HG03060 (cell line): ENCODE measurements at regions not wholly inside any gene's neighbourhood (a gene's known extent, or its start where the extent isn't known, plus 50 kb on each side); places are given as distances from the start of the nearest gene placed in this dataset.

Source experiments
- ATAC-seq: cut with Tn5 transposase; IDR thresholded peaks from one replicate; pipeline ENCODE4 v1.9.1; 2021; ENCODE audit warnings: low read depth, moderate number of reproducible peaks; ENCODE audit not compliant: unreplicated experiment

DNA sequence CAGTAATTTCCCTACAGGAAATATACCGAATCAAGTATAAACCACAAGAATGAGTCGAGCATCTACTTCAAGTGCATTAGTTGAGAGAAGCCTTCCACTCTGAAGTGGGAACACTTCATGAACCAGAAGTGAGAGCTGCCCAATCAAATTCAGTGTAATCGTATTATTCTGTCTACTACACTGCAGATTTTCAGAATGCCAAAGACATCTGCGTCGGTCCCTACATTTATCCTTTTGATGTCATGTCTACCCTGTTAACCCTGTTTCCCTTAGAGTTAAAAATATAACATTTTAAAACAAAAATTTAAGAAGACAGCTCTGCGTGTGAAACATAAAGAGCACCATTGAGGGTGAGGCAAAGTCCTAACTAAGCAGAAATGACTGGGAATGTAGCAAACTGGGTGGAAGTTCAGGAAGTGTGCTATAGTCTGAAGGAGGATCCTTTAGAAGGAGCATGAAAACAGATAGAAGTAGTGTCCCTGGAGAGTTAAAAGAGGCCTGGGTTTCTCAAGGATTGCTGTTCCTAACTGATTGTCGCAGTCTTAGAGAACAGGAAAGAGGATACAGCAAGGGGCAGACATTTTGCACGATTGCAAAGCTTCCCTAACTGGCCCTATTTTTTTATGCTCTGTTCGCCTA lies 291.2 kb downstream of the PTPRC start:
- no peak for ATAC-seq

- no peak for ATAC-seq
Observed at GRCh38 chr1:198932351-198932991, 293.6 kb downstream of the PTPRC start.

GRCh38 chr1:198933515-198934222 lies 294.8 kb downstream of the PTPRC start:
- no peak for ATAC-seq

DNA sequence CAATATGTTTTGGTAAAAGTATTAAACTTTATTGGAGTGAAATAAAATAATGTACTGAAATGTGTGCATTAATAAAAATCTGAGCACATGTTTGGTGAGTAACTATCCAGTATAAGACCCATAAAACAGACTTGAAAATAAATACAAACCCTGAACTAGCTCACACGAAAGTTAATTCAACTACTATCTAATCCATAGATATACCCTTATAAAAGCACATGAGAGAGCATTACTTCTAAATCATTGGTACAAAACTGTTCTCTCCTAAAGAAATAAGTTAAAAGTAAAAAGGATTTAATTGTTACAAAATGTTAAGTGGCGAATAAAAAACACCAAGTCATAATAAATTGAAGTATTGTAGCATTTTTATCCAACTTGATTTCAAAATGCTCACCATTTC lies 295.6 kb downstream of the PTPRC start:
- no peak for ATAC-seq

DNA sequence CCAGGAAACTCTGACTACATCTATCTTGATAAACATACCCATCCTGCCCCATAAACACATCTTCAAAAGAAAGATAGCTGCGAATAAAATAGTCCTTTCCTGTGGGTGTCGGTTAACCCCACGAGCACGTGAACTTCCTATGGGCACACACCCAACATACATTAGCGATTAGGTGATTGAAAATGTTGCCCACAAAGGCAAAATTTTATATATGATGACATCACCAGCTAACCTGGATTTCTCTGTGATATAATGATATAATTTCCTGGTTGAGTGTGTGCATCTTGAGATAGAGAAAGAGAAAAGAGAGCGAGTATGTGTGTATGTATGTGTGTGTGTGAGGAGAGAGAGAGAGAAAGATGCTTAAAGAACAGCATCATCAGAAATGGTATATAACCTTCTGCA lies 296.1 kb downstream of the PTPRC start:
- peak; percentile 11 for ATAC-seq

GRCh38 chr1:198935306-198935921 lies 296.6 kb downstream of the PTPRC start:
- peak; percentile 27 for ATAC-seq

DNA sequence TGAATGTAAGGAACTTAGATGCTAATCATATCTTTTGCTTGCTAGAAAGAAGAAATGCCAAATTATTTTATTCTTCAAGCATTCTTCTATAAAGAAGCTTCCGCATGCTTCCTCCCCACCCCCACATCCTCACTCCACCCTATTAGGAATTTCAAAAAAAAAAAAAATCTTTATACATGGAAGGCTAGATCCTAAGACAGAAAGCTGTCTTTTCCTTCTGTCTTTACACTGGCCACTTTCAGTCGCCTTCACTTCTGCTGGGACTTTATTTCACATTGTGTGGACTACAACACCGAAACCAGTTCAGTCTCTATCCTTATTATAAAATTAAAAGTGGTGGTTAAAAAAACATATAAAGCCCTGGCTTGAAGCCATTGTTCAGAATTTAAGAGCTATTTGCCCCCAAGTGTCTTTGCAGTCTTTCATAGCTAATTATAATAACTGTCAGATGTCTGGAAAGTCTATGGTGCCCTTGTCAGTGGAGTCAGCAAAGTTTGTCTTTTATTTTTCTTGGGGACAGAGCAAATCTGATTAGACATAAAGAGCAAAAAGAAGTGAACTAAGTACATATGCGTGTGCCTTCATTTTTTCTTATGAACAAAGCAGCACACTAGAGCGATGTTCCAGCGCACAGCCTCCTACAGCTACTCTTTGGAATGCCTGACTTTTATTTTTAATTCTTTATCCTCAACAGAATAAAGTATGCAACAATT lies 297.7 kb downstream of the PTPRC start:
- ATAC-seq, result no peak

GRCh38 chr1:198937231-198938031 lies 298.6 kb downstream of the PTPRC start:
- ATAC-seq, result peak; percentile 90

DNA sequence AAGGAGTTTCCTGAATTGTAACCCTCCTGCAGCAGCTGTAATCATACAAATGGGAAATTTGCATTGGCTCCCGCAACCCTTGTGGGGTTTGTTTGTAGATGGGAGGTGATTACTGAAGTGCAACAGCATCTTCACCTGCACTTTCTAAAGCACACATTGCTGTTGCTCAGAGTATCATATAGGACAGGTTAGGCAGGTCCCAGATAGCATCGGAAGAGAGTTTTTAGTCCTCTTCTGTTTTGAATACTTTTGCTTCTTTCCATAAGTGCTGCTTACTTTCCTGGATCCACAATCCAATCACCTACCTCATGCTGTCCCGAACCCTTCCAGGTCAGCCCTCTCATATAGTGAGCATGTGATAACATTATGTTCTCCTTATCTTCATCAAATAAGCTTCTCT lies 300.4 kb downstream of the PTPRC start:
- ATAC-seq, result no peak

DNA sequence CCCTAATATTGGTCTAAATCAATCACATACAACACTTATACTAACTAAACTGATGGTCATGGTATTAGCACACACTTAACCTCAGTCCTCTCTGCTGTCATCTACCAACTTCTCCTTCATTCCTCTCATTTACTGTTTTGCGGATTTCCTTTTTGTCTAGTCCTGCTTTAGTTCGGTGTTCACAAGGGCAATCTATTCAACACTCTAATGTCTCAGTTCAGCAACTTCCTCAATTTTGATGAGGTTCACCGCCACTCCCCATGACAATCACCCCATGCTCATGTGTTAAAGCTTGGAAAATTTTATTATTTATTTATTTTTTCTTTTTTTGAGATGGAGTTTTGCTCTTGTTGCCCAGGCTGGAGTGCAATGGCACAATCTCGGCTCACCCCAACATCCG lies 301.1 kb downstream of the PTPRC start:
- no peak for ATAC-seq

- ATAC-seq, result no peak
Observed at GRCh38 chr1:198942466-198942865, 303.6 kb downstream of the PTPRC start.

- ATAC-seq, result no peak
Observed at GRCh38 chr1:198943484-198944187, 304.8 kb downstream of the PTPRC start.

DNA sequence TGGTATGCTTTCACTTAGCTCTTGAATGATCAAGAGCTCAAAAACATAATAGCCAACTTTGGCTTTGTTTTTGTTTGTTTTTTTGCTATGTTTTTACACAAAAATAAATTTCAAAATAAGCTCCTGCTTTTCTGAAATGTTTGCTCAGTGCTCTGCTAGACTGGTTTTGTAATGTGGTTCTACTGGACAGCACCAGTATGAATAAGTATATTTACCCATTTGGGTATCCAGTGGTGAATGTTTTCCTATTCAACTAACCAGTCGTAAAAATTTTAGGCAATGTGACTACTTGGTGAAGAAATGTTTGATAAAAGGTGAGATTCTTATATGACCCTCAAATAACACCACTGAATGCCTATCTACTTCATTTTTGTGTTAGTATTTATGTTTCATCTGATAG lies 308.6 kb downstream of the PTPRC start:
- ATAC-seq, result no peak

DNA sequence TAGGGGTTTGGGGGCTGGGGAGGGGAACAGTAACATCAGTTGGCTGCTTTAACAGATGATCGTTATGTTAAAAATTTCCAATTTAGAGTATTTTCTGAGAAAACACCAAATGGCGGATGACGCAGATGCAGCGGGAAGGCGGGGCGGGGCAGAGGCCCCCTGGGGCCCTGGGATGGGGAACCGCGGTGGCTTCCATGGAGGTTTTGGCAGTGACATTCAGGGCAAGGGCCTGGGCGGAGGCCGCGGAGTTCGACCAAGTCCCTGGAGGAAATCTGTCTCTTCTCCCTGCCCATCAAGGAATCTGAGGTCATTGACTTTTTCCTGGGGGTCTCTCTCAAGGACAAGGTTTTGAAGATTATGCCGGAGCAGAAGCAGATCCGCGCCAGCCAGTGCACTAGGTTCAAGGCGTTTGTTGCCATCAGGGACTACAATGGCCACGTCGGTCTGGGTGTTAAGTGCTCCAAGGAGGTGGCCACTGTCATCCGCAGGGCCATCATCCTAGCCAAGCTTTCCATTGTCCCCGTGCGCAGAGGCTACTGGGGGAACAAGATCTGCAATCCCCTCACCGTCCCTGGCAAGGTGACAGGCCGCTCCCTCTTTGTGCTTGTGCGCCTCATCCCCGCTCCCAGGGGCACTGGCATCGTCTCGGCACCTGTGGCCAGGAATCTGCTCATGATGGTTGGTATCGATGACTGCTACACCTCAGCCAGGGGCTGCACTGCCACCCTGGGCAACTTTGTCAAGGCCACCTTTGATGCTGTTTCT lies 310.2 kb downstream of the PTPRC start:
- ATAC-seq, result no peak

GRCh38 chr1:198950036-198950435 lies 311.2 kb downstream of the PTPRC start:
- no peak for ATAC-seq

DNA sequence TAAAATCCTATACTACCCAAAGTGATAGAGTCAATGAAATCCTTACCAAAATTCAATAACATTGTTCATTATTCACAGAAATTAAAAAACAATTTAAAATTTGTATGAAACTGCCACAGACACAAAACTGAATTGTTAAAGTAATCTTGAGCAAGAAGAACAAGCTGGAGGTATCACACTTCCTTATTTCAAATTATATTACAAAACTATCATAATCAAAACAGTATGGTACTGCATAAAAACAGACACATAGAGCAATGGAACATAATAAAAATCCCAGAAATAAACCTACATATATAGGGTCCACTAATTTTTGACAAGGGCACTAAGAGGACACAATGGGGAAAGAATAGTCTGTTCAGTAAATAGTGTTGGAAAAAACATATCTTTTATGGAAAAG lies 316.2 kb downstream of the PTPRC start:
- no peak for ATAC-seq

- ATAC-seq, result no peak
Observed at GRCh38 chr1:198957044-198957443, 318.2 kb downstream of the PTPRC start.

DNA sequence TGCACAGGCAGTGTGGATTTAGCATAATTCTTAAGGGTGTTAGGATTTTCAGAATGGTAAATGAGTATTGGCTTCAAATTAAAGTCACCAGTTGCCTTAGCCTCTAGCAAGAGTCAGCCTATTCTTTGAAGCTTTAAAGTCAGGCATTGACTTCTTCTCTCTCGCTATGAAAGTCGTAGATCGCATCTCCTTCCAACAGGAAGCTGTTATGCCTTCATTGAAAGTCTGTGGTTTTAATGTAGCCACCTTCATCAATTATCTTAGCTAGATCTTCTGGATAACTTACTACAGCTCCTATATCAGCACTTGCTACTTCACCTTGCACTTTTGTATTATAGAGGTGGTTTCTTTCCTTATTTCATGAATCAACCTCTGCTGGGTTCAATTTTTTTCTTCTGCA lies 320.2 kb downstream of the PTPRC start:
- no peak for ATAC-seq

GRCh38 chr1:198959676-198960075 lies 320.8 kb downstream of the PTPRC start:
- no peak for ATAC-seq
